Endothelial cell of hepatic sinusoid (primary cell): ENCODE measurements at regions not wholly inside any gene's neighbourhood (a gene's known extent, or its start where the extent isn't known, plus 50 kb on each side); places are given as distances from the start of the nearest gene placed in this dataset.

Experiments
- in situ Hi-C: cut with HindIII; loops from 2 replicates; pipeline ENCODE4 v1.10.0; 2017; ENCODE audit warnings: low sequenced_read_pairs

DNA sequence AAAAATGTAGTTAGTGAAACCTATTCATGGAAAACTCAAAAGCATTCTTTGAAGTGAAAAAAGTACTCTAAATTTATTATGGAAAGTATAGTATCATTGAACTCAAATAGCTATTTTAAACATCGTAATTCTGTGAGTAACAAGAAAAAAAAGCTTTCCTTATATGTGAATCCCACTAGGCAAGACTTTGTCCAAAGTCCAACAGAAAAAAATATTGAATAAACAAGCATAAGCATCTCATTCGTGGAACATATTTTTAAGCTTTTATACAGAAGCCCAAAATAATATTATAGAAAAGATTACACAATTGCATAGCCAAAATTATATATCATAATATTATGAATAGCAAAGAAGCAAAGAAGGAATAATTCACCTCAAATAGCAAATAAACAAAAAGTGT lies 79.4 kb upstream of the IFNE start:
- in situ Hi-C loops: no loop called here

DNA sequence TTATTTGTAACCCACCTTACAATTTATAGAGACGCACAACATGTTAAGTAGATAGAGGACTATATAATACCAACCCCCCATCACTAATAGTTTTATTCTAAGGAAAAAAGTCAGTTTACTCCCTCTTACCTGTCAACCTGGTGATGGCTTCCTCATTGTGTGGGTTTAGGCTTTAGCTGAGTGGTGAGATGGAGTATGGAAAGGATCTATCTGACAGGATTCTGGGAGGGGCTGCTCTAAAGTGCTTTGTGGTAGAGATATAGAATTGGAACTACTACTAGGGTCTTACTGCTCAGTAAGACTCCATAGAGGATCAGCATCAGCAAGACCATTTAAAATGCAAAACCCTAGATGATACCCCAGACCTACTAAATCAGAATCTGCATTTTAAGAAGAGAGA lies 82.1 kb upstream of the IFNE start:
- in situ Hi-C loops: no loop called here

DNA sequence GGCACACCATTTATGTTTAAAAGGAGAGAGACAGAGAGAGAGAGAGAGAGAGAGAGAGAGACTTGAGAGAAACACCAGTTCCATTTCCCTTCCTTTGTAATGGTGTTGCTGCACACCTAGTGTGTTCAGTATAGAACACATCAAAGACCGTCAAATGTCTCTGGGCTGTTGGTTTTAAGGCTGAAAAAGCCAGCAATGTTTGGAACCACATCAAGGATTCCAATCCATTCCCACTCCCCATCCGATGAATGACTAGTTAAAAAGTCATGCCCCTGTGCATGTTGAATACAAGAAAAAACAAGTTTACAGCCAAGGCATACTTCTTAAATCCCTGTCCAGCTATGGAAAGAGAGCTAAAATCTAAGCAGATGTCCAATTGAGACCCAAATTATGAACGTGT lies 83.0 kb upstream of the IFNE start:
- in situ Hi-C loops: no loop called here

DNA sequence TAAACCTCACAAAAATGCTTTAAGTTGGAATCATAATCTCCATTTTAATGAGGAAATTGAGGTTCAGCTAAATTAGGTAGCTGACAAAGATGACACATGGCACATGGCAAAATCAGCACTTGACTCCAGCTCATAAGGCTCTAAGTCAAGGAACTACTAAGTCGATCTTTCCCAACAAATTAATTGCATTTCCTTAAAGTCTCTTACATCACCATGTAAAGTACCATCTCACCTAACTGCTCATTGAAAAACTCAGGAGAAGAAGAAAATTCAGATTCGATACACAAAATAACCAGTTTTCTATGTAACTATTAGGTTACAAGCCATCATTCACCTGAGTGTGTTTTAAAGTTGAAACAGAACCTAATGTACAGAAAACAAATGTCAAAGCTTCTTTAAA lies 85.8 kb upstream of the IFNE start:
- in situ Hi-C loops: no loop called here

DNA sequence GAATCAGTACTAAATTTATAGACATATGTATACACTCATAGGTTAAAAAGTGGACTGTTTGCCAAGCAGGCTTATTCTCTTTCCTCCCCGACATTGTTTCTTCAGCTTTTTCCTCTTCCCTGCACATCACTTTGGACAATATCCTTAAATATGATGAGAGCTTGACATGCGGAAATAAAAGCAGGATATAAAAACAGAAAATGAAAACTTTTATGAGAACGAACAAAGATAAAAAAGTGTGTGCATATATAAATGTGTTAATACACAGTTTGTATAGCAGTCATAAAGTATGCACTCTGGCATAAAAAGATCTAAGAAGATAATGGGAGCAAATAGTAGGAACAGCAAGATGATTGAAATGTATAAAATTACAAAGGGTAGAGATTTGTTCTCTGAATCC lies 86.4 kb upstream of the IFNE start:
- in situ Hi-C loops: no loop called here

DNA sequence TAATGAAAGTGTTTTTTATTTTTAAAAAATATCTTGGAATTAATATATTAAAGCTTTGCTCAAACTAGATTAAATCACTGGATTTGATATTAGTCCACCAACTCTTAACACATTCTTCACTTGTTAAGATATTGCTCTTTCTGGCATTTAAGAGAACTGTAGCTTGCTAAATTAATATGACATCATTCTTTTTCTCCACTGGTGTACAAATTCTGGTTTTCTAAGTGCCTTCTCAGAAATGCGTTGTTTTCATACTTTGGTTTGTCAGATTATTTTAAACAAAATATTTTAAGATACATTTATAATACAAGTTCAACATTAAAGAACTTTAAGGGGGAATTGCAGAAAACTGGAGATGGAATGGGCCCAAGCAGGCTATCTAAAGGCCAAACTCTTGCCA lies 87.6 kb upstream of the IFNE start:
- in situ Hi-C loops: no loop called here

DNA sequence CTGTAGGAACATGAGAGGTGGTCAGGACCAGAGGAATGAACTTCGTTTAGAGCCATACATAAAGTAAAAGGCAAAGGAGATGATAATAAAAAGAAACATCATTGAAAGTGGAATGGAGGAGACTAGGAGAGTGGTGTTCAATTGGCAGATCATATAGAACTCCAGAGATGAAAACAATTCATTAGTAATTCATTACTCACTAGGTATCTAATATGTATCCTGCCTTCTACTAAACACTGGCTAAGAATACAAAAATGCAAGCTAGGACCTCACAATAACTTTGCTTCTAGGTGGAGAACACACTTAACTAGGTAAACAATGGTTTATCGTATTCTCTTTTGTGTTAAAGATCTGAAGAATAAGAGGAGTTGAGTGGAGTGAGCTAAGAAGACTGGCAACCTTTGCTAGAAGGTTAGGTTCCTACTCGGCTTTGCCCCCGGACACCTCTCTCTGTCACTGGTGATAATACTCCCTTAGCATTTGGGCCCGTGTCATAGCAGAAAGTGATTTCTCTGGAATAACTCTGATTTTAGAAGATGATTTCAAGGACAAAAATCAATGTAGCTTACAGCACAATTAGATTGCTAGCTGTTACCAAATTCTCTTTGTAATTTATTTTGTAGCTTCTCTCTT lies 88.6 kb upstream of the IFNE start:
- in situ Hi-C loops: no loop called here

DNA sequence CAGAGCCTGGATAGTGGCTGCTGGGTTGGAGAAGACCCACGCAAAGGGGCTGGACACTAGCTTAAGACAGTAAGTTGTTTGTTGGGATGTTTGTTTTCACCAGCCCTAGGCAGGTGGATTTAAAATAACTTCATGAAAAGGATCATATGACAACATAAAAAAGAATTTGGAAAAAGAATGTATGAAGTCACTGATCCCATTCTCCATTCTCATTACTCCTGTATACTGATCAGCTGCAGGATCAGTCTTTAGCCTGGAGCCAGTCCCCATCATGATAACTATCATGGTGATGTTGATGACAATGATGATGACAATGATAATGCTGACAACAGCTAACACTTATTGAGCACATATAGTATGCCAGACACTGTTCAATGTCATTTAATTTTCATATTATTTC lies 92.1 kb upstream of the IFNE start:
- in situ Hi-C loops: no loop called here

DNA sequence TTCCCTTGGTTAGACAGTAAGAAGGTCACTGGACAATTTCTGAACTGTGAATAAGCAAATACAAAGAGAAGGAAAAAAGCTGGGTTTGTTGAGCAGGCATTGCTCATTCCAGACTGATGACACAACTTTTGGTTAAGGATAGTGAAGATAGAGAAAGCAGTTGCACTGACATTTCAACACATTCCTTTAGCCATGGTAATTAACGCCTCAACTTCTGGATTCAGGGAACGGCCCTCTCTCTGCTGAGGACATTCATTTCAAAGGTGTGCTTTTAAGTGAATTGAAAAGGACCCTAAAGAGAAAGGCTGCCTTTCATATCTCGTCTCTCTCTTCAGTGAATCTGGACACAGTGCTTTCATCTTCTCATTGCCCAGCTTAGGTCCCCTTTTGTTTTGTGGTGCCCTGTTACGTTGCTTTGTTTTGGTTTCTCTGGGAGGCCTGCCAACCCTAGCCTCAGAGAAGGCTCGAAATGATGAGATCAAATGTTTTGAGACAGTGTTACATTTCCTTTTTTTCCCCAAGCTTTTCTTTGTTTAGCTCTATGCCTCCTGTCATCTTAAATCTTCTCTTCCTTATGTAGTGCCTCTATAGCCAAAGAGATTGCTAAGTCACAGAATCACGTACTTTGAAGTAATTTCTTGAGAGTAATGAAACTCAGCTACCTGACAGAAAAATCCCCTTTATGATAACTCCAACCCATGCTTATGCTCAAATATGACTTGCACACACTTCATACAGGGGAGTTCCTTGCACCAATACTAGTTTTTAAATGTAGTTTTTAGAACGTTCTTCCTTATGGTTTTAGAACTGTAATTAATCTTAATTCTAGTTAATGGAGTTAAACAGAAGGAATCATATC lies 94.4 kb upstream of the IFNE start:
- in situ Hi-C loops: no loop called here

DNA sequence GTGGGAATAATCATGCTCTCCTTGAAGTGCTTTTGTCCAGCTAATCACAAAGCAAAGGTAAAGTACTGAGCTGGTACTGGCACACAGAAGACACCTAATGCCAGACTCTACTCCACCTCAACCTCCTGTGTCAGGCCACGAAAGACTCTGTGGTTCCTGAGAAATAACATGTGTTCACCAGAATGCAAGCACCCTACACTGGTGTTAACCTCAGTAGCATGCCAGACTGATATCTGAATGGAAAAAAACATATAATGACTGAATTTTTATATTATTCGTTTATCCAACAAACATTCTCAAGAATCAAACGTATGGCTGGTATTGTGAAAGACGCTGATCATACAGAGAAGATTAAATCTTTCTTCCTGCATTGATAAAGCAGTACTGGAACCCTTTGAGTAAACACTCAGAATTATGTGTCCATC lies 97.1 kb upstream of the IFNE start:
- in situ Hi-C loops: no loop called here

DNA sequence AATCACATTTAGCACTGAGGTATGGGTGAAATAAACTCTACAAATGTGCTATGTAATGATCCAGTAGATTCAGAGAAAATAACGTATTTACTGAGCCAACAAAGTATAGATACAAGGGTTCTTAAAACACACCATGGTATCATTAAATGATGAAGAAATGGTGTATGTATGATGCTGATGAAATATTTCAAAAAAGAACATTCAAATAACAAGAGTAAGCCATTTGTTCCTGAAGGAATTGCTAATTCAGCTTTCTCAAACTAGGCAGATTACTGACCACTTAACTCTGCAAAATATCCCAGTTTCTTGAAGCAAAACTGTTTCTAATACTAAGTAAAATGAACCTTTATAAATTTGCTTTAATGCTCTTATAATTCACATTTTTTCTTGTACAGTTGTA lies 97.6 kb upstream of the IFNE start:
- in situ Hi-C loops: no loop called here

DNA sequence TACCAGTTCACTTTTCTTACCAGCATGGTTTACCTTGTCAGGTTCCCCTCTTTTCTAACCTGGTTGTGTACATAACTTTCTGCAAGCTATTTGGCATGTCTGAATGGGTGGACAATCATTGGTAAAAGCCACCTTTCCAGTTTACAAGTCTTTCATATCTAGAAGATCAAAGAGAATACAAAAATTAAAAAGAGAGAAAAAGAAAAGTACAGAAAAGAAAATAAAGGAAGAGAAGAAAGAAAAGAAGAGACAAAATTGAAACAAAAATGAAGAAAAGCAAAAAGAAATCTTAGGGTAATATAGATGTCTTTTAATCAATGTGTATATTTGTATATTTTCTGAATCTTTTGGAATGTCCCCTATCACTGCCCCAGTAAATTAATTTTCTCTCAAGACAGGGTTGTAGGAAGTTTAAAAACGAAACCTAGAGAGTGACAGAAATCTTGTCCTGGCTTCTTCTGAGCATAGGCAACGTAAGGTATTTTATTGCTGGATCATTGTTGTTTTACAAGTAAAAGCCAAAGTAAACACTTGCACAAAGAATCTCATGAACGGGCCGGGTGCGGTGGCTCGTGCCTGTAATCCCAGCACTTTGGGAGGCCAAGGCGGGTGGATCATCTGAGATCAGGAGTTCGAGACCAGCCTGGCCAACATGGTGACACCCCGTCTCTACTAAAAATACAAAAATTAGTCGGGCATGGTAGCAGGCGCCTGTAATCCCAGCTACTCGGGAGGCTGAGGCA lies 98.7 kb upstream of the IFNE start:
- in situ Hi-C loops: no loop called here

DNA sequence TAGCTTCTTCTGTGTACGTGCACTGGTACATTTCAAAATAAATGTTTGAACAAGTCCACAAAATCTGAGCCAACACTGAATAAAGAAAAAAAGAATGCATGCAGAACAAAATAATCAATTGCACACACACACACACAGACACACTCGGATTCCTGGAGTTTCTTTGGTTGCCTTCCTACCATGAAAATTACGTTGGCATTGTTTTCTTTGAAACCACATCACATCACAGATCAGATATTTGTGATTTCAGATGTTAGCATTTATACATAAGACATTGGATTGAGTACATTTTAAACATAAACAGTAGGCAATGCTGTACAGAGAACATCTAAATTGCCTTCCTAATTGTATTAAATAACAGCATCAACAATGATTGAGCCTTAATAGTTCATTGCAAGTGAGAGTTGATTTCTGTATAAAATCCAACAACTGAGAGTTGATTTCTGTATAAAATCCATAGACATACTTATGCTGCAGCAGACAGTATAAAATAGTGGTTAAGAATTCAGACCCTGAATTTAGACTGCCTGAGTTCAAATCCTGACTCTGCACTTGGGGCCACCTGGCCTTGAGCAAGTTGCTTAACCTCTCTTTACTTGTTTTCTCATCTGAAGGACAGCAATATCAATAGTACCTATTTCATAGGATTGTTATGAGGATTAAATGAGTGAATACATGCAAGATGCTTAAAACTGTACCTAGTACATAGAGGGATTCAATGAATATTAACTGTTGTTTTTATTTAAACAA lies 101.7 kb upstream of the IFNE start:
- in situ Hi-C loops: no loop called here

DNA sequence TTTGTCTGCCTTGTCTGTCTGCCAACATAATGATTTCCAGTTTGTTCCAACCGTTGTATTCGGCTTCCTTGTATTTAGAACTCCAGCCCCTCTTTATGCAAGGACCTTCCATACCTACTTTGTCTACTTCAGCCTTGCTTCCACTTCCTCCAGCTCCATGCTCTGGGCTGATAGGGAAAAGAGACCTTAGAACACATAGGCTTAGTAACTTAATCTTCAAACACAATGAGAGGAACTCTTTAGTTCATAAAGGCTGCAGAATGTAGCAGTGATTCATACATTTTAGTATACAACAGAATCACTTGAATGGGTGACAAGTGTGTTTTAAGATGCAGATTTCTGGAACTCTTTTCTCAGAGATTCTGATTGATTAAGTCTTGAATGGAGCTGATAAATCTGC lies 102.8 kb upstream of the IFNE start:
- in situ Hi-C loops: no loop called here

DNA sequence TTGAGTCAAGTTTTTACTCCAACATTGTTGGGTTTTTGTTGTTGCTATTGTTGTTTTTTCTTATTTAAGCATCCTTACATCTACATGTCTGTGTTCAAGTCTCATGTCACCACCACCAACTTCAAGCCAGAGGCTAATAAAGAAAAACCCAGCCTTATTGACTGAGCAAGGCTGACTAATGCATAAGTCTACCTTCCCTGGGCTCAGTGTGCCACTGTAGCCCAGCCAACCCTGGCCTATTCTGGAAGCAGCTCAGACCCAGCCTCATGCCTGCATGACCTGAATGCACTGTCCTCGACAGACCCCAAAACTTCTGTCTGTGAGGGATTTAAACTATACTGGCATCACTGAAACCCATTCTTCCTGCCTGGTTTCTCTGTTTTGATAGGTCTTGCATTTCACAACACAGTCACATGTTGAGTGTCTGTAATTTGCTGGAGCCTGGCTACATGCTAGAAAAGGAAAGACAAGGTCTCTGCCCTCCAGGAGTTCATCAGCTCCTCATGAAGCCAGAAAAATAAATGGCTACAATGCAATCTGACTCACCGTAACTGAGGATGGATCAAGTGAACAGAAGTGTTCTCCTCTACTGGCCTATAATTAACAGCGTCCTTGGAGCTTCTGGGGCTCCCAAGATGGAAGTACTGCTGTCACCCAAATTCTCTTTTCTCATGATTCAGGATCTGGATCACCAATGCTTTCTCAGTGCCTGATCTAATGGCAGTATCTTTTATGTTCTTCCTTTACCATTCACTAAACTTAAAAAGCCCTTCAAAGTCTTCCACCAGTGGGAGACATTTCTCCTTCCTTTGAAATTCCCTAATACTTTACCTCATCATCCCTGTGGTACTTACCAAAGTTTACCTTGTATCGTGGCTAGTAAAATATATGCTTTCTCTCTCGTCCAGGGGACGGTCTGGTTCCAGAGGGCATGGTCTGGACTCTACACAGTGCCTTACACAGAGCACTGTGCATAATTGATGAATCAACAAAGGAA lies 103.9 kb upstream of the IFNE start:
- in situ Hi-C loops: no loop called here

DNA sequence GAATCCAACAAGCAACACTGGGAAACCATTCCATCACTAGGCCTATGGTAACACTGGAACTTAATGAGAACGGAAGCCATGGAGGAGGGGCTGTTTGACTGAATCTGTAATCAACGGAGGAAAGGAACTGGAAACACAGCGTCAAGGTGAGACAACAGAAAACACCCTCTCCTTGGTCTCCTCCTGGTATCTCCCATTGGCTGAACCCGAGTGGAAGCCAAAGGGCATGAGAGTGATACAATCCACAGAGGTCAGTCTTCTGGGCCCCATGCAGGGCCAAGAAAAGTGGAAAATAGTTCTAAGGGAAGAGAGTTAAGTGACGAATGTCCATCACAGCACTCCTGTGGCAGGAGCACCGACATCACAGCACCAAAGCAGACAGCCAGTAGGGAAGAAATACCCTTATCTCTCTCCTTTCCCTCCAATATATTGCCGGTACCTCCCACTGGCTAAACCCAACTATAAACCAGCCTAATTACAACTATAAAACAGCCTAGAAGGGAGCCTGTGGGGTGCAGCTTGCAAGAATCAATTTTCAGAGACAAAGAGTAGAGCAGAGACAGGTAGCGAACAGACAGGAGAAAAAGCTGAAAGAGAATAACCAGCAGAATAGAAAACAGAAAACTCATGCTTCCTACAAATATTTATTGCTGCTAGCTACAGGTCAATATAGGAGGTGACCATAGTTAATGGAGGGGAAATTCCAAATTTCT lies 107.4 kb upstream of the IFNE start:
- in situ Hi-C loops: no loop called here

DNA sequence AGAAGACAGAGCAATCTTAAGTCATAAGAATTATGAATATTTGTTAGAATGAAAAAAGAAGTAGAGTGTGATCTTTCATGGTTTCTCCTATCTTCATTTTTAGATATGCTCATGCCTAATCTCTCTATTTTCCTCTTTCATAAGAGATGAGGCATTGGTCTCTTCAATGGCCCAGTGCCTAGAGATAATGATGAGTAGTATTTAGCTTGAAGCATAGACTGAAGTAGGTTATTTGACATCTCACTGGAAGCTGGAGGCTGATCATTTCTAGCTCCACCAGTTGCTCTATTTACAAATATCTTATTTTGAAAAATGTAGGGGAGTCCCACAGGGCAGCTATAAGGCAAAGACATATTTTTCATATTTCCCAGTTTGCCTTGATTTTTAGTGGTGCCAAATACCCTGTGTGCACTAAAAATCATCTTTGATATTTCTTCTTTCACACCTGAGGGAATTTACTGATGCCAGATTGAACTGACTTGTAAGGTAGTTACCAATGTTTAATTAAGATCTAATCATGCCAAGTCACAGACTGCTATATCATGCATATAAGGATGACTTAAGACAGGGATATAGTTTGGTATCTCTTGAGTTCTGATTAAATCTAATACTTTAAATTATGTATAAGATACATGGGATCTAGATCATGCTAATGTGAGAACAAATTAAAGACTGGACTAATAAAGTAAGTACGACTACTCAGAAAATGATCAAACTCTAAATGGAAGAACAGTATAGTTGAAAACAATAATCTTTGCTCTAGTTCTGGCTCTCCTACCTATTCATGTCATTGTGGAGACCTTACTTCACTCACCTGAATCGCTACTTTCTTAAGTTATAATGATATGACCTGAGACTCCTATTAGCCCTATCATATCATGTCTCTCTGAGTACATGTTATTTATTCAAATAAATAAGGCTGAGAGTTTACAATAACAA lies 108.2 kb upstream of the IFNE start:
- in situ Hi-C loops: no loop called here
